SK-N-SH treated with all-trans-retinoic acid at 6 μM for 48 hours (cell line): ENCODE measurements at regions not wholly inside any gene's neighbourhood (a gene's known extent, or its start where the extent isn't known, plus 50 kb on each side); places are given as distances from the start of the nearest gene placed in this dataset.

ENCODE experiments used
- ESRRG ChIP-seq: fragments of 250-450 bp; sonication (Bioruptor Pico); IDR thresholded peaks from 2 replicates; pipeline ENCODE4 v1.6.1; 2021; ENCODE audit warnings: mild to moderate bottlenecking
- ZC3H10 ChIP-seq: fragments of 250-450 bp; sonication (Bioruptor Pico); IDR thresholded peaks from 2 replicates; pipeline ENCODE4 v1.5.1; 2021; ENCODE audit warnings: mild to moderate bottlenecking, moderate library complexity
- TF ChIP-seq, protein P1 (sequence below): fragments of 250-450 bp; sonication (Bioruptor Pico); IDR thresholded peaks from 2 replicates; pipeline ENCODE4 v1.8.0; 2020; ENCODE audit warnings: mild to moderate bottlenecking, moderate library complexity, borderline replicate concordance
- TF ChIP-seq, protein P2 (sequence below): fragments of 250-450 bp; sonication (Bioruptor Pico); IDR thresholded peaks from 2 replicates; pipeline ENCODE4 v1.5.1; 2020; ENCODE audit warnings: low read depth, mild to moderate bottlenecking, moderate library complexity

DNA sequence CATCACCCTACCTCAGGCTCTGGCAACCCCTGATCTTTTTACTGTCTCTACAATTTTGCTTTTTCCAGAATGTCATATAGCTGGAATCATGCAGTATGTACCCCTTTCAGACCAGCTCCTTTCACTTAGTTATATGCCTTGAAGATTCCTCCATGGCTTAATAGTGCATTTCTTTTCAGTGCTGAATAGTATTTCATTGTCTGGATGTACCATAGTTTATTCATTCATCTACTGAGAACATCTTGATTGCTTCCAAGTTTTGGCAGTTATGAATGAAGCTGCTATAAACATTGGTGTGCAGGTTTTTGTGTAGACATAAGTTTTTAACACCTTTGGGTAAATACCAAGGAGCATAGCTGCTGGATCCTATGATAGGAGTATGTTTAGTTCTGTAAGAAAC, 50.8 kb upstream of the ANP32A start:
- TF ChIP-seq ZC3H10 (CRISPR knock-in tag) (no peak), ESRRG (CRISPR knock-in tag) (no peak)
- TF ChIP-seq, protein P1, sequence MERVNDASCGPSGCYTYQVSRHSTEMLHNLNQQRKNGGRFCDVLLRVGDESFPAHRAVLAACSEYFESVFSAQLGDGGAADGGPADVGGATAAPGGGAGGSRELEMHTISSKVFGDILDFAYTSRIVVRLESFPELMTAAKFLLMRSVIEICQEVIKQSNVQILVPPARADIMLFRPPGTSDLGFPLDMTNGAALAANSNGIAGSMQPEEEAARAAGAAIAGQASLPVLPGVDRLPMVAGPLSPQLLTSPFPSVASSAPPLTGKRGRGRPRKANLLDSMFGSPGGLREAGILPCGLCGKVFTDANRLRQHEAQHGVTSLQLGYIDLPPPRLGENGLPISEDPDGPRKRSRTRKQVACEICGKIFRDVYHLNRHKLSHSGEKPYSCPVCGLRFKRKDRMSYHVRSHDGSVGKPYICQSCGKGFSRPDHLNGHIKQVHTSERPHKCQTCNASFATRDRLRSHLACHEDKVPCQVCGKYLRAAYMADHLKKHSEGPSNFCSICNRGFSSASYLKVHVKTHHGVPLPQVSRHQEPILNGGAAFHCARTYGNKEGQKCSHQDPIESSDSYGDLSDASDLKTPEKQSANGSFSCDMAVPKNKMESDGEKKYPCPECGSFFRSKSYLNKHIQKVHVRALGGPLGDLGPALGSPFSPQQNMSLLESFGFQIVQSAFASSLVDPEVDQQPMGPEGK (CRISPR knock-in tag), result no peak
- TF ChIP-seq, protein P2, sequence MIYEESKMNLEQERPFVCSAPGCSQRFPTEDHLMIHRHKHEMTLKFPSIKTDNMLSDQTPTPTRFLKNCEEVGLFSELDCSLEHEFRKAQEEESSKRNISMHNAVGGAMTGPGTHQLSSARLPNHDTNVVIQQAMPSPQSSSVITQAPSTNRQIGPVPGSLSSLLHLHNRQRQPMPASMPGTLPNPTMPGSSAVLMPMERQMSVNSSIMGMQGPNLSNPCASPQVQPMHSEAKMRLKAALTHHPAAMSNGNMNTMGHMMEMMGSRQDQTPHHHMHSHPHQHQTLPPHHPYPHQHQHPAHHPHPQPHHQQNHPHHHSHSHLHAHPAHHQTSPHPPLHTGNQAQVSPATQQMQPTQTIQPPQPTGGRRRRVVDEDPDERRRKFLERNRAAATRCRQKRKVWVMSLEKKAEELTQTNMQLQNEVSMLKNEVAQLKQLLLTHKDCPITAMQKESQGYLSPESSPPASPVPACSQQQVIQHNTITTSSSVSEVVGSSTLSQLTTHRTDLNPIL (CRISPR knock-in tag), result no peak
